ENCODE measurements at regions not wholly inside any gene's neighbourhood (a gene's known extent, or its start where the extent isn't known, plus 50 kb on each side); places are given as distances from the start of the nearest gene placed in this dataset.

DNA sequence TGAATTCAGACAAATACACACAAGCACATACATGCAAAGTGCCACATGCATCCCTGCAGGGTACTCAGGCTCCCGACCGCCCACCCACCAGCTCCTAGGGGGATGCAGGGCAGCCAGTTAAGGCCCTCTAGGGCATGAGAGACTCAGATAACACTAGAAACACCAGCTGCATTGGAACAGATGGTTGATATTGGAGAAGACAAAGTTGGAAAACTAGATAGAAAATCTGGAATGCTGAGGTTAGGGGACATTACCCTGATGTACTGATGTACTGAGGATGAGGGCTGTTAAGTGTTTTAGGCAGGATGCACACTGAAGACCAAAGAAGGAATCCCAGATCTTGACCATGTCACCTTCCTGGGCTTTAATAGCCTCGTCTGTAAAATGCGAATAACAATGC lies 134.6 kb upstream of the ECI2 start:
- TF ChIP-seq CTCF (IDR thresholded peaks at IDR 0.05; ENCODE audit: control extremely low read depth, extremely low read depth, low read depth, missing control alignments), result no peak

DNA sequence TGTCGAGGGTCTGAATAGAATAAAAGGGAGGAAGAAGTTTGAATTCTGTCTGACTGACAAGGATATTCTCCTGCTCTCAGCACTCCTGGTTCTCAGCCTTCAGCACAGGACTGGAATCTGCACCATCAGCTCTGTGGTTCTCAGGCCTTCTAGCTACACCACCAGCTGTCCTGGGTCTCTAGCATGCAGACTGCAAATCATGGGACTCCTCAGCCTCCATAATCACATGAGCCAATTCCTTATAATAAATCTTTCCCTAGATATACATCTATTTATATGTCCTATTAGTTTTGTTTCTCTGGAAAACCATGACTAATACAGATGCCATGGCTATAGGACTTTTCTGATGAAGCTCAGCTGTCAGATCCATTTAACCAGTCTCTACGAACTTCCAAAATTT lies 132.8 kb upstream of the ECI2 start:
- no peak for DNase-seq (ENCODE audit: extremely low spot score)
- no peak for TF ChIP-seq CTCF (IDR thresholded peaks at IDR 0.05; ENCODE audit: control extremely low read depth, extremely low read depth, low read depth, missing control alignments)
- CTCF ChIA-PET, result no interaction called here
- POLR2A ChIA-PET, result no interaction called here

More for the DNA sequence above, 134.6 kb upstream of the ECI2 start:
- DNase-seq (ENCODE audit: extremely low spot score), result no peak
- CTCF ChIA-PET, result no interaction called here
- POLR2A ChIA-PET, result no interaction called here

DNA sequence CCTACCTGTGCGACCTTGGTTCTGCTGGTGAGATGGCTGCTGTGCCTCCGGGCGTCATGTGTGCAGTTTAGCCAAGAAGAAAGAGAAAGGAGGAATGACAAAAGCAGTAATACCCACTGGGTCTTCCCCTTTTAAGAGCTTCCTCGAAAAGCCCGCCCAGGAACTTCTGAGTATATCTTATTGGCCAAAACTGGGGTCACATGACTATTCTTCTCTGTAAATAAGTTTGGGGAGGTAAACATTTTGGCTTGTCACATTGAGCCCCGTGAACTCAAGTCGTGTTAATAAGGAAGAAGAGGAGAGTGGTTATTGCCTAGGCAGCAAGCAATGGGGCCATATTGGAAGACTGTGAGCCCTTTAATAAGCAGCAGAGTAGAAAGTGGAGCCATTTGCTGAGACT lies 130.4 kb upstream of the ECI2 start:
- CTCF ChIA-PET, result no interaction called here
- POLR2A ChIA-PET, result no interaction called here
- DNase-seq (ENCODE audit: extremely low spot score), result no peak

GRCh38 chr6:4264601-4265000 lies 129.2 kb upstream of the ECI2 start:
- ChIA-PET POLR2A (no interaction called here), CTCF (no interaction called here)
- TF ChIP-seq CTCF (IDR thresholded peaks at IDR 0.05; ENCODE audit: control extremely low read depth, extremely low read depth, low read depth, missing control alignments), result no peak
- DNase-seq (ENCODE audit: extremely low spot score), result no peak

More for the DNA sequence above, 130.4 kb upstream of the ECI2 start:
- TF ChIP-seq CTCF (IDR thresholded peaks at IDR 0.05; ENCODE audit: control extremely low read depth, extremely low read depth, low read depth, missing control alignments), result no peak

- no peak for DNase-seq (ENCODE audit: extremely low spot score)
- POLR2A ChIA-PET, result no interaction called here
- TF ChIP-seq CTCF (IDR thresholded peaks at IDR 0.05; ENCODE audit: control extremely low read depth, extremely low read depth, low read depth, missing control alignments), result no peak
- CTCF ChIA-PET, result no interaction called here
These were observed 128.7 kb upstream of the ECI2 start for GRCh38 chr6:4264081-4264480.

- no peak for TF ChIP-seq CTCF (IDR thresholded peaks at IDR 0.05; ENCODE audit: control extremely low read depth, extremely low read depth, low read depth, missing control alignments)
- ChIA-PET POLR2A (no interaction called here), CTCF (no interaction called here)
- DNase-seq (ENCODE audit: extremely low spot score), result no peak
These were observed 127.2 kb upstream of the ECI2 start for GRCh38 chr6:4262526-4262925.

GRCh38 chr6:4259391-4259790 lies 124.0 kb upstream of the ECI2 start:
- no peak for TF ChIP-seq CTCF (IDR thresholded peaks at IDR 0.05; ENCODE audit: control extremely low read depth, extremely low read depth, low read depth, missing control alignments)
- CTCF ChIA-PET, result no interaction called here
- POLR2A ChIA-PET, result no interaction called here
- DNase-seq (ENCODE audit: extremely low spot score), result no peak

All from GM10248 (cell line).